ENCODE measurements at regions not wholly inside any gene's neighbourhood (a gene's known extent, or its start where the extent isn't known, plus 50 kb on each side); places are given as distances from the start of the nearest gene placed in this dataset.

- no peak for DNase-seq
- in situ Hi-C loops (cut with MboI; ENCODE audit: low pct_ligation_motif_present in 1 of 4, low pct_unique_long_range_greater_than_20kb in 1 of 4, low sequenced_read_pairs in 3 of 4): no loop called here
- 32 to 46% methylated on average over 1 of the region's 1 CpG for WGBS, 2 donors (ENCODE audit: low coverage in 1 of 2)
- H3K27ac ChIP-seq: no peak overlapping the region
- no peak overlapping the region for H3K4me3 ChIP-seq
- peaks cover 12 to 20% of the 10 kb centered on the region in 2 donors for H3K9me3 ChIP-seq
- no peak for TF ChIP-seq CTCF (IDR thresholded peaks at IDR 0.05)
- no peak for TF ChIP-seq POLR2AphosphoS5 (IDR thresholded peaks at IDR 0.05)
- TF ChIP-seq EP300 (IDR thresholded peaks at IDR 0.05; ENCODE audit: low read depth): no peak
- TF ChIP-seq POLR2A (IDR thresholded peaks at IDR 0.05): no peak
- H3K36me3 ChIP-seq: no peaks in the 10 kb centered on the region
- H3K4me1 ChIP-seq: no peaks in the 10 kb centered on the region
- intact Hi-C loops (cut with DNase I; ENCODE audit: low total_unique reads): no loop called here
- H3K27me3 ChIP-seq: no peaks in the 10 kb centered on the region
Measured at GRCh38 chr1:117770981-117771531, 158.4 kb downstream of the GDAP2 start.

GRCh38 chr1:117779364-117779763 is 150.1 kb downstream of the GDAP2 start:
- 80 to 88% methylated on average over 2 of the region's 2 CpGs for WGBS, 2 donors (ENCODE audit: low coverage in 1 of 2)
- Histone ChIP-seq H3K9me3 (no peaks in the 10 kb centered on the region), H3K27me3 (no peaks in the 10 kb centered on the region), H3K27ac (no peak overlapping the region), H3K4me1 (peaks cover 0 to 5% (median 1%) of the 10 kb centered on the region in 4 donors), H3K4me3 (no peak overlapping the region), H3K36me3 (no peaks in the 10 kb centered on the region)
- TF ChIP-seq CTCF (IDR thresholded peaks at IDR 0.05): no peak
- no peak for TF ChIP-seq EP300 (IDR thresholded peaks at IDR 0.05; ENCODE audit: low read depth)
- TF ChIP-seq POLR2A (IDR thresholded peaks at IDR 0.05): no peak
- TF ChIP-seq POLR2AphosphoS5 (IDR thresholded peaks at IDR 0.05): no peak
- in situ Hi-C loops (cut with MboI; ENCODE audit: low pct_ligation_motif_present in 1 of 4, low pct_unique_long_range_greater_than_20kb in 1 of 4, low sequenced_read_pairs in 3 of 4) (no loop called here), intact Hi-C loops (cut with DNase I; ENCODE audit: low total_unique reads) (no loop called here)
- no peak for DNase-seq

- intact Hi-C loops (cut with DNase I; ENCODE audit: low total_unique reads) (no loop called here), in situ Hi-C loops (cut with MboI; ENCODE audit: low pct_ligation_motif_present in 1 of 4, low pct_unique_long_range_greater_than_20kb in 1 of 4, low sequenced_read_pairs in 3 of 4) (no loop called here)
- Histone ChIP-seq H3K9me3 (no peaks in the 10 kb centered on the region), H3K4me1 (peaks cover 0 to 5% (median 1%) of the 10 kb centered on the region in 4 donors), H3K27ac (peak overlapping the region in 2 of 4 donors; percentile 4 to 14), H3K36me3 (no peaks in the 10 kb centered on the region), H3K27me3 (no peaks in the 10 kb centered on the region), H3K4me3 (no peak overlapping the region)
- DNase-seq: no peak
- 71 to 73% methylated on average over 4 to 5 of the region's 5 CpGs for WGBS, 2 donors (ENCODE audit: low coverage in 1 of 2)
- no peak for TF ChIP-seq POLR2AphosphoS5 (IDR thresholded peaks at IDR 0.05)
- no peak for TF ChIP-seq CTCF (IDR thresholded peaks at IDR 0.05)
- no peak for TF ChIP-seq POLR2A (IDR thresholded peaks at IDR 0.05)
- no peak for TF ChIP-seq EP300 (IDR thresholded peaks at IDR 0.05; ENCODE audit: low read depth)
Measured at GRCh38 chr1:117780687-117781475, 148.5 kb downstream of the GDAP2 start.

- no peak for DNase-seq
- no peaks in the 10 kb centered on the region for H3K36me3 ChIP-seq
- no peak overlapping the region for H3K4me3 ChIP-seq
- no peaks in the 10 kb centered on the region for H3K9me3 ChIP-seq
- H3K27me3 ChIP-seq: no peaks in the 10 kb centered on the region
- peaks cover 0 to 5% (median 1%) of the 10 kb centered on the region in 4 donors for H3K4me1 ChIP-seq
- no peak overlapping the region for H3K27ac ChIP-seq
- intact Hi-C loops (cut with DNase I; ENCODE audit: low total_unique reads) (no loop called here), in situ Hi-C loops (cut with MboI; ENCODE audit: low pct_ligation_motif_present in 1 of 4, low pct_unique_long_range_greater_than_20kb in 1 of 4, low sequenced_read_pairs in 3 of 4) (no loop called here)
- WGBS, 2 donors (ENCODE audit: low coverage in 1 of 2): 76 to 90% methylated on average over 3 to 4 of the region's 4 CpGs
- TF ChIP-seq CTCF (IDR thresholded peaks at IDR 0.05) (no peak), POLR2A (IDR thresholded peaks at IDR 0.05) (no peak), POLR2AphosphoS5 (IDR thresholded peaks at IDR 0.05) (no peak), EP300 (IDR thresholded peaks at IDR 0.05; ENCODE audit: low read depth) (no peak)
Measured at GRCh38 chr1:117782056-117782455, 147.4 kb downstream of the GDAP2 start.

All from transverse colon (tissue), 4 donors.